ENCODE measurements at regions not wholly inside any gene's neighbourhood (a gene's known extent, or its start where the extent isn't known, plus 50 kb on each side); places are given as distances from the start of the nearest gene placed in this dataset.
"Not testable (repeated sequence)": the region's sequence is repeated elsewhere in the genome, so short reads cannot be mapped to it uniquely, and the experiment has no call there.

- DNase-seq (ENCODE audit: low read depth in 2 of 2): no peak
These were observed 311.4 kb downstream of the SHQ1 start for GRCh38 chr3:72536878-72537267.

- no peak for DNase-seq (ENCODE audit: low read depth in 2 of 2)
These were observed 311.9 kb downstream of the SHQ1 start for GRCh38 chr3:72536206-72536877.

GRCh38 chr3:72535772-72536171 is 312.5 kb downstream of the SHQ1 start:
- no peak for DNase-seq (ENCODE audit: low read depth in 2 of 2)

DNA sequence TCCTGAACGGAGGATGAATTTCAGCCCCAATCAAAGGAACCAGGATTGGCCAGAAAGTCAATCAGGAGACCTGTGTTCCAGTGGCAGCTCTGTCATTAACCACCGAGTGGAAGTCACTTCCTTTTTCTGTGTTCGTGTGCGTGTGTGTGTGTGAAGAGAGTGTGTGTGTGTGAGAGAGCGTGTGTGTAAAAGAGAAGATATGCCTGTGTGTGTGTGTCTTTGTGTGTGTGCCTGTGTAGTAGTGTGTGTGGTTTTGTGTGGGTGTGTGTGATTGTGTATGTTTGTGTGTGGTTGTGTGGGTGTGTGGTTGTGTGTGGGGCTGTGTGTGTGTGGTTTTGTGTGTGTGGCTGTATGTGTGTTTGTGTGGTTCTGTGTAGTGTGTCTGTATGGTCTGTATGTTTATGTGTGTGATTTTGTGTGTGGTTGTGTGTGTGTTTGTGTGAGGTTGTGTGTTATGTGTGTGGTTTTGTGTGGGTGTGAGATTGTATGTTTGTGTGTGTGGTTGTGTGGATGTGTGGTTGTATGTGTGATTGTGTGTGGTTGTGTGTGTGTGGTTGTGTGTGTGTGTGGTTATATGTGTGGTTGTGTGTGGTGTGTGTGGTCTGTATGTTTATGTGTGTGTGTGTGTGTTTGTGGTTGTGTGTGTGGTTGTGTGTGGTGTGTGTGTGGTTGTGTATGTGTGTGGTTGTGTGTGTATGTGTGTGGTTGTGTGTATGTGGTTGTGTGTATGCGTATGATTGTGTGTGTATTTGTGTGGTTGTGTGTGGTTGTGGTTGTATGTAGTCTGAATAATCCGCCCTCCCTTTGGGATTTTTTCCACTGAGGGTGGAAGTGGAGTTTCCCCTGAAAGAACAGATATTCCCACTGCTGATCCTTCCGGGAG is 314.4 kb downstream of the SHQ1 start:
- no peak for DNase-seq (ENCODE audit: low read depth in 2 of 2)

DNA sequence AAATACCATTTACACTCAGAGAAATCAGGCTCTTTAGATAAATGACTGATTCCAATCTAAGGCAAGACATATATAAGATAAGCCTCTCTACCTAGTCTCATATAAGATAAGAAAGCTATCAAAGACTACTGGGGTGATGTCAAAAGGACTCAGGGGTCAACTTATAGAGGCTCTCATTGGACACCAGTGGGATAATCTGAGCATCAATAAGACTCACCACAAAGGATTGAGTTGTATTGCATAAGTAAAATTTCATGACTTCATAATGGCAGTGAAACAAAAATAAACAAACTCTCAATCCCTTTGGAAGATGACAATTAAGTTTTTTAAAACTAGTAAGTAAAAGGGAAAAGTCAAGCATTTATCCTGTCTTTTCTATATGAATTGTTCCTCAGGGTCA is 317.8 kb downstream of the SHQ1 start:
- no peak for DNase-seq (ENCODE audit: low read depth in 2 of 2)

DNA sequence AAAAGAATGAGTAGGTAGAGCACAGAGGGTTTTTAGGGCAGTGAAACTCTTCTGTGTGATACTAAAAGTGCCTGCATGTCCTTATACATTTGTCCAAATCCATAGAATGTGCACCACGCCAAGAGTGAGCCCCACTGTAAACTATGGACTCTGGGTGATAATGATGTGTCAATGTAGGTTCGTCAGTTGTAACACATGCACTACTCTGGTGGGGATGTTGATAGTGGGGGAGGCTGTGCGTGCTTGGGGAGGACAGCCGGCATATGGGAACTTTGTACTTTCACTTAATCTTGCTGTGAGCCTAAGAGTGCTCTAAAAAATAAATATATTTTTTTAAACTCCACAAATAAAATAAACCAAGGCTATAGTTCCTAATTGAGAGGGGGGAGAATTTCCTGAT is 319.2 kb downstream of the SHQ1 start:
- no peak for DNase-seq (ENCODE audit: low read depth in 2 of 2)

DNA sequence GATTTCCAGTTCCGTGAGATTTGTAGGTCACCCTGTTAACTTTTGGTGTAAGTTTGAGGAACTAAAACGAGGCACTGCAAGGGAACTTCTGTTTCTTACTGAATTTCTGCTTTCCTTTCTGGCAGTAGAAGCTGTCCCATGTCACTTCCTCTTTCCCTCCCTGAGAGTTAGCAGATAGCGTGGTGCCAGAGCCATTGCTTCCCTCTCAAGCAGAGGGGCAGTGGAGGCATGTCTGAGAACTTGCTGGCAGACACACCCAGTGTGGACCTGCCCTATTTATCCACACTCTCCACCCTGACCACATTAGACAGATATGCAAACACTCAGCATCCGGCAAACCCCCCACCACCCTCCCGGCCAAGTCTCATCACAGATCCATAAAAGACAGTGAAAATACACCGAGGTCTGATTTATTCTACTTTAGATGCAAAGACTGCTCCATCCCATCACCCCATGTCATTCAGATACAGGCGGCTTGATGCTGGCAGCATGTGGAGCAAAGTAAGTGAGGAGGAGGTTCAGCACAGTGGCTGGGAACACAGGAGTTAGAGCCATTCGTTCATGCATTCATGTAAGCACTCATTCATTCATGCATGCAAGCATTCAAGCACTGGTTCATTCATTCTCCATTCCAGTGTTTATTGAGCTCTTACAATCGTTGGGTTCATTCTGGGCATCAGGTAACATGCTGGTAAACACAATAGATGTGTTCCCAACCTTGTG is 324.7 kb downstream of the SHQ1 start:
- no peak for DNase-seq (ENCODE audit: low read depth in 2 of 2)

GRCh38 chr3:72520690-72521308 is 327.4 kb downstream of the SHQ1 start:
- DNase-seq (ENCODE audit: low read depth in 2 of 2): no peak

GRCh38 chr3:72519946-72520604 is 328.2 kb downstream of the SHQ1 start:
- DNase-seq (ENCODE audit: low read depth in 2 of 2): no peak

DNA sequence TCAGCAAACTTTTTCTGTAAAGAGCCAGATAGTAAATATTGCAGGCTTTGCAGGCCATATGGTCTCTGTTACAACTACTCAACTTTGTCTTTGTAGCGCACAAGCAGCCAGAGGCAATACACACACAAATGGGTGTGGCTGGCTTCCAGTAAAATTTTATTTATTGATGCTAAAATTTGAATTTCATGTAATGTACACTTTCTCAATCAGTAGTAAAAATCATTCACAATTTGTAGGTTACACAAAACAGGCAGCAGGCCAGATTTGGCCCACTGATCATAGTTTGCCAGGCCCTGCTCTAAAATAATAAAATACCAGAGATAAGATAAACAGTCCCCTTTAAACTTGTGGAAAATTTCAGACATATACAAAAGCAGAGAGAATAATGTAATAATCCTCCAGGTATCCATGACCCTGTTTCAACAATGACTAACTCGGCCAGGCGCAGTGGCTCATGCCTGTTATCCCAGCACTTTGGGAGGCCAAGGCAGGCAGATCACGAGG is 330.3 kb downstream of the SHQ1 start:
- no peak for DNase-seq (ENCODE audit: low read depth in 2 of 2)

GRCh38 chr3:72517336-72517735 is 330.9 kb downstream of the SHQ1 start:
- DNase-seq (ENCODE audit: low read depth in 2 of 2): no peak

GRCh38 chr3:72516361-72516760 is 331.9 kb downstream of the SHQ1 start:
- DNase-seq (ENCODE audit: low read depth in 2 of 2): no peak

GRCh38 chr3:72515941-72516340 is 332.3 kb downstream of the SHQ1 start:
- no peak for DNase-seq (ENCODE audit: low read depth in 2 of 2)

- DNase-seq (ENCODE audit: low read depth in 2 of 2): no peak
These were observed 333.0 kb downstream of the SHQ1 start for GRCh38 chr3:72515281-72515680.

- no peak for DNase-seq (ENCODE audit: low read depth in 2 of 2)
These were observed 338.0 kb downstream of the SHQ1 start for GRCh38 chr3:72510247-72510646.

- DNase-seq (ENCODE audit: low read depth in 2 of 2): no peak
These were observed 342.5 kb downstream of the SHQ1 start for GRCh38 chr3:72505539-72506405.

- not testable (repeated sequence) for DNase-seq (ENCODE audit: low read depth in 2 of 2)
These were observed 350.7 kb downstream of the SHQ1 start for GRCh38 chr3:72497501-72497900.

DNA sequence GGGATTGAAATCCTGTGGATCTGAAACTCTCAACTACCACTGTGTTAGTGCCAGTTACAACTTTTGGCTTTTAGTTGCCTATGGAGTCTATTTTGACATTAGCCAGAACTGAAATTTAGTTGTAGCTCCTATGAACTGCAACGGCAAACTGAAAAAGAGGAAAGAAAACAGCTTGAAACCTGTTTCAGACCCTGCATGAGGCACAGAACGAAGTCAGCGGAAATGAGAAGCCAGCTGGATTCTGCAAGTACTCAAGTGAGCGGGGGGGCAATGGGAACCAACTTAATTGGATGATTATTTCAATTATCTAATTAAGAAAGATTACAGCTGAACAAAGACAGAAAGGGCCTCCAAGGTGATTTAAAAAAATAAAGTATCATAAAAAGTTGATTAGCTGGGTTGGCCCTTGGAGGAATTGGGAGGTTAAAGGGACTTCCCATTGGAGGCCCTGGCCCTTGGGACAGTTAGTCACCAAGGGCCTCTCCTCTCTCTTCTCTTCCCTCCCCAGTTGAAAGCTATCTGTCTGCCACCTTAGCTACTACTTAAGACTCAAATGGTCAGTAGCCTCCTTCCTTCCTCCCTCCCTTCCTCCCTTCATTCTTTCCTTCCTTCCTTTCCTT is 352.1 kb downstream of the SHQ1 start:
- no peak for DNase-seq (ENCODE audit: low read depth in 2 of 2)

DNA sequence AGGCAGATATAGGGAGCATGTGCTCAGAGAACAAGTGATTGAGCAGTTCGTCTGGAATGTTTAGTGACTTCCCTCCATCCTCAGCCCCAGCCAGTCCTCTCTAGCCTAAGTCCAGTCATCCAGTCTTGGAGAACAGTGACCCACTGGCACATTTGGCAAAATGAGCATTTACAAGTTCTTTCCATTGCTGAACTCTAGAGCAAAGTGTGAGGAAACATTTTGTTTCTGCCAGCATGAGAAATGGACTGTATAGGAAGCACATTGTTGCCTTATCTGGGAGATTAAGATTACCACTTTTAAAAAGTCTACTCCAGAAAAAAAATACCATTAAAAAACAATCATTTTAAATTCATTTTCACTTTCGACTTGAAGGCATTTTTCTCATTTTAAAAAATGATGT is 353.6 kb downstream of the SHQ1 start:
- DNase-seq (ENCODE audit: low read depth in 2 of 2): no peak

DNA sequence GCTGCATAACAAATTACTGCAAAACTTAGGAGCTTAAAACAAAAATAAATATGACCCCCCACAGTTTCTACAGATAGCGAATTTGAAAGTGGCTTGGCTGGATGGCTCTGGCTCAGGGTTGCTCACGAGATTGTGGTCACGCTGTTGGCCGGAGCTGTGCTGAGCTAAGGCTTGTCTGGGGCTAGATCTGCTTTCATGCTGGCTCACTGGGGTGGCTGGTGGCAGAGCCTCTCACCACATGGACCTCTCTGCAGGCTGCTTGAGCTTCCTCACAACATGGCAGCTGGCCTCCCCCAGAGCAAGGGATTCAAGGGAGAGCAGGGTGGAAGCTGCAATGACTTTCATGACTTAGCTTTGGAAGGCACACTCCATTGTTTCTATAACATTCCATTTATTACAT is 354.1 kb downstream of the SHQ1 start:
- DNase-seq (ENCODE audit: low read depth in 2 of 2): no peak

Data from stimulated activated CD8-positive, alpha-beta memory T cell treated with anti-CD3 and anti-CD28 coated beads, Interleukin-7, amount 100 ng/mL, for 4 hours (primary cell).